ENCODE measurements at regions not wholly inside any gene's neighbourhood (a gene's known extent, or its start where the extent isn't known, plus 50 kb on each side); places are given as distances from the start of the nearest gene placed in this dataset.

DNA sequence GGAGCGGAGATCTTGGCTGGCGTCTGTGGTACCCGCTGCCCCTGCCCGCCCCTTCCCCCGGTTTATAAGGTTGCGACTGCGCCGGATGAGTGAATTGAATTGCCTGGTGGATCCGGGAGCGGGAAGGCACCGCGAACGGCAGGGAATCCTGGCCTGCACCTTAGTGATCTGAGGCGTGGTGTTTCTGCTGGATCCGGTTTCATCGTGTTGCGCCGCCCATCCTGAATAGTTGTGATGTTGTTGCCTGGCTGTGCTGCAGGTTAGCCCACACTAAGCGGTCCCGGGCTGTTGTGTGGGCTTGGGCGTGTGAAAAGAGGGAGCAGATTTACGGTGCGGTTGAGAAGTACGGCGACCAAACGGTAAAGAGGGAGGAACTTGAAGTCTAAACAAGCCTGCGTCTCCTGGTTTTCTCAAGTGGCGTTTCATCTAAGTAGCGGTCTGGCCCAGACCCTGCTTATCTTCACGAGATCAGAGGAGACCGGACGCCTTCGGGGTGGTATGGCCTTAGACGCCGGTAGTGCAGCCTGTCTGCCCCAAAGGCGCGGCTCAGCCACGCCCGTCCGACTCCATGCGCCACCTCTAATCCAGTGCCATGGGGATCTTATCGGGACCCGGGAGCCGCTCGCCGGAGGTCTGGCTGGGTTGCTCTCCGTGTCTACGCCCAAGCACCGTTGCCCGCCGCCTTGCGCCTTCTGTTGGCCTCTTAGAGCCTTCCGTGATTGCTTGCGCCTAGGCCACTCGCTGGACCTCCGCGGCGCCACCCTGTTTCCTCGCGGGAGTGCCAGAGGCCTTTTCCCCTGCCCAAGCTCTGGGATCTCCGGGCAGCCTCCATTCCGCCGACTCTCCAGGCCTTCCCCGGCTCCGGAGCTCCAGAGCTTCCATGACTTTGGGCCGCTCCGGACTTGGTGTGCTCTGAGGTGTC, 87.5 kb upstream of the RHOU start:
- intact Hi-C loops (cut with DNase I) = no loop called here
- H3K27me3 ChIP-seq = peaks cover 17% of the 10 kb centered on the region
- H3K4me3 ChIP-seq = peak overlapping the region in 2 of 4 donors; percentile 19 to 59
- peaks cover 11 to 12% of the 10 kb centered on the region in 2 donors for H3K4me1 ChIP-seq (replicated peaks in 1 of 2)
- TF ChIP-seq POLR2A (IDR thresholded peaks at IDR 0.05) = no peak
- TF ChIP-seq, protein P1, sequence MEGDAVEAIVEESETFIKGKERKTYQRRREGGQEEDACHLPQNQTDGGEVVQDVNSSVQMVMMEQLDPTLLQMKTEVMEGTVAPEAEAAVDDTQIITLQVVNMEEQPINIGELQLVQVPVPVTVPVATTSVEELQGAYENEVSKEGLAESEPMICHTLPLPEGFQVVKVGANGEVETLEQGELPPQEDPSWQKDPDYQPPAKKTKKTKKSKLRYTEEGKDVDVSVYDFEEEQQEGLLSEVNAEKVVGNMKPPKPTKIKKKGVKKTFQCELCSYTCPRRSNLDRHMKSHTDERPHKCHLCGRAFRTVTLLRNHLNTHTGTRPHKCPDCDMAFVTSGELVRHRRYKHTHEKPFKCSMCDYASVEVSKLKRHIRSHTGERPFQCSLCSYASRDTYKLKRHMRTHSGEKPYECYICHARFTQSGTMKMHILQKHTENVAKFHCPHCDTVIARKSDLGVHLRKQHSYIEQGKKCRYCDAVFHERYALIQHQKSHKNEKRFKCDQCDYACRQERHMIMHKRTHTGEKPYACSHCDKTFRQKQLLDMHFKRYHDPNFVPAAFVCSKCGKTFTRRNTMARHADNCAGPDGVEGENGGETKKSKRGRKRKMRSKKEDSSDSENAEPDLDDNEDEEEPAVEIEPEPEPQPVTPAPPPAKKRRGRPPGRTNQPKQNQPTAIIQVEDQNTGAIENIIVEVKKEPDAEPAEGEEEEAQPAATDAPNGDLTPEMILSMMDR (IDR thresholded peaks at IDR 0.05) = no peak
- H3K9me3 ChIP-seq (replicated peaks in 1 of 3) = no peaks in the 10 kb centered on the region
- H3K36me3 ChIP-seq (replicated peaks in 1 of 2) = no peaks in the 10 kb centered on the region
- no peak overlapping the region for H3K27ac ChIP-seq
- WGBS, 4 donors = 2 to 4% (median 3%) methylated on average over 20 to 67 of the region's 67 CpGs
- peak; percentile 35 to 67 (median 43) for DNase-seq

GRCh38 chr1:228648647-228649383, 86.5 kb upstream of the RHOU start:
- Histone ChIP-seq H3K9me3 (replicated peaks in 1 of 3) (no peaks in the 10 kb centered on the region), H3K4me3 (no peak overlapping the region), H3K27ac (no peak overlapping the region), H3K4me1 (replicated peaks in 1 of 2) (peaks cover 11 to 12% of the 10 kb centered on the region in 2 donors), H3K36me3 (replicated peaks in 1 of 2) (no peaks in the 10 kb centered on the region), H3K27me3 (peaks cover 24% of the 10 kb centered on the region)
- TF ChIP-seq POLR2A (IDR thresholded peaks at IDR 0.05) = no peak
- TF ChIP-seq, protein P1 (IDR thresholded peaks at IDR 0.05) = no peak
- no peak for DNase-seq
- intact Hi-C loops (cut with DNase I) = no loop called here
- 57 to 62% (median 61%) methylated on average over 16 of the region's 16 CpGs for WGBS, 4 donors

GRCh38 chr1:228650141-228650540, 85.1 kb upstream of the RHOU start:
- Histone ChIP-seq H3K4me3 (no peak overlapping the region), H3K27me3 (peaks cover 24% of the 10 kb centered on the region), H3K4me1 (replicated peaks in 1 of 2) (peaks cover 11 to 12% of the 10 kb centered on the region in 2 donors), H3K9me3 (replicated peaks in 1 of 3) (no peaks in the 10 kb centered on the region), H3K27ac (no peak overlapping the region), H3K36me3 (replicated peaks in 1 of 2) (no peaks in the 10 kb centered on the region)
- intact Hi-C loops (cut with DNase I) = no loop called here
- 34 to 55% (median 40%) methylated on average over 10 to 23 of the region's 23 CpGs for WGBS, 4 donors
- no peak for TF ChIP-seq POLR2A (IDR thresholded peaks at IDR 0.05)
- TF ChIP-seq, protein P1 (IDR thresholded peaks at IDR 0.05) = no peak
- DNase-seq = no peak

DNA sequence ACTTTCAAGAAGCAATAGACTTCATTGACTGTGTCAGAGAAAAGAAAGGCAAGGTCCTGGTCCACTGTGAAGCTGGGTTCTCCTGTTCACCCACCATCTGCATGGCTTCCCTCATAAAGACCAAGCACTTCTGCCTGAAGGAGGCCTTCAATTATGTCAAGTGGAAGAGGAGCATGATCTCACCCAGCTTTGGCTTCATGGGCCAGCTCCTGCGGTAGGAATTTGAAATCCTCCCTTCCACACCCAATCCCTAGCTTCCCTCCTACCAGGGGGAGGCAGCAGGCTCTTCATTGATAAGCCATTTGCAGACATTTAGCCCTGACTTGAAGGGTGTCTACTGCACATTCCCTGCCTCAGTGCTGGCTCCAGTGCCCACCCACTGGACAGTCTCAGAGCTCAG, 84.3 kb upstream of the RHOU start:
- H3K9me3 ChIP-seq (replicated peaks in 1 of 3) = no peaks in the 10 kb centered on the region
- TF ChIP-seq, protein P1 (IDR thresholded peaks at IDR 0.05) = no peak
- no peak for TF ChIP-seq POLR2A (IDR thresholded peaks at IDR 0.05)
- peaks cover 12 to 13% of the 10 kb centered on the region in 2 donors for H3K4me1 ChIP-seq (replicated peaks in 1 of 2)
- DNase-seq = no peak
- H3K36me3 ChIP-seq (replicated peaks in 1 of 2) = no peaks in the 10 kb centered on the region
- WGBS, 4 donors = 78 to 100% (median 94%) methylated on average over 1 of the region's 1 CpG
- H3K4me3 ChIP-seq = no peak overlapping the region
- intact Hi-C loops (cut with DNase I) = no loop called here
- H3K27ac ChIP-seq = no peak overlapping the region
- peaks cover 24% of the 10 kb centered on the region for H3K27me3 ChIP-seq
